ENCODE measurements at regions not wholly inside any gene's neighbourhood (a gene's known extent, or its start where the extent isn't known, plus 50 kb on each side); places are given as distances from the start of the nearest gene placed in this dataset.

- H2AFZ ChIP-seq (ENCODE audit: low read length) = no peak overlapping the region
- CTCF ChIA-PET (ENCODE audit: low intra/inter-chr PET ratio, low total read pairs) = no interaction called here
- BruUV-seq (replicated peaks) = no TSS peak
- H3K36me3 ChIP-seq (replicated peaks in 1 of 2; ENCODE audit: control insufficient read depth in 1 of 2, insufficient read depth in 2 of 2, low read length in 2 of 2) = no peaks in the 10 kb centered on the region
- no peaks in the 10 kb centered on the region for H3K79me2 ChIP-seq (ENCODE audit: insufficient read depth, low read length)
- 0% methylated on average over 3 of the region's 3 CpGs for WGBS (ENCODE audit: low lambda C conversion rate)
- intact Hi-C loops (cut with micrococcal nuclease; ENCODE audit: unreplicated experiment) = loop anchor here (10.0 kb wide), 1 partner anchor 166 kb away; no protein-coding TSS in a partner anchor
- ATAC-seq (no peak), DNase-seq (ENCODE audit: low spot score) (no peak), FAIRE-seq (no peak)
- H3K27me3 ChIP-seq (ENCODE audit: control insufficient read depth in 1 of 2, insufficient read depth in 2 of 2, low read length in 2 of 2) = peaks cover 0 to 1% of the 10 kb centered on the region in 2 experiments; a peak in 1 of 5 replicates
- POLR2A ChIA-PET = no interaction called here
- no peak for TF ChIP-seq ZNF335 (CRISPR knock-in tag; IDR thresholded peaks at IDR 0.05)
- in situ Hi-C loops (cut with HindIII; ENCODE audit: extremely low pct_ligation_motif_present, low pct_unique_long_range_greater_than_20kb) = no loop called here
- H3K27ac ChIP-seq (ENCODE audit: extremely low read length, insufficient read depth, low read length) = no peak overlapping the region
- no peak overlapping the region for H3K4me2 ChIP-seq (ENCODE audit: low read depth, low read length)
- H3K9ac ChIP-seq (ENCODE audit: insufficient read depth, low read depth, low read length) = no peak overlapping the region
- no peaks in the 10 kb centered on the region for H3K9me3 ChIP-seq (ENCODE audit: low read length)
- H3K4me3 ChIP-seq (replicated peaks in 1 of 3; ENCODE audit: insufficient read depth in 1 of 3, low read depth in 2 of 3, low read length in 3 of 3) = no peak overlapping the region
- H3K4me1 ChIP-seq (ENCODE audit: insufficient read depth, low read length) = no peaks in the 10 kb centered on the region
- H4K20me1 ChIP-seq (ENCODE audit: insufficient read depth, low read length) = no peaks in the 10 kb centered on the region
Observed at GRCh38 chr4:187188741-187189140, 465.1 kb upstream of the FAT1 start.

- DNase-seq (ENCODE audit: low spot score) = no peak
- H3K79me2 ChIP-seq (ENCODE audit: insufficient read depth, low read length) = no peaks in the 10 kb centered on the region
- no TSS peak for BruUV-seq (replicated peaks)
- no peaks in the 10 kb centered on the region for H3K4me1 ChIP-seq (ENCODE audit: insufficient read depth, low read length)
- peaks cover 1 to 6% of the 10 kb centered on the region in 2 experiments; a peak in 2 of 5 replicates for H3K27me3 ChIP-seq (ENCODE audit: control insufficient read depth in 1 of 2, insufficient read depth in 2 of 2, low read length in 2 of 2)
- ChIA-PET CTCF (ENCODE audit: low intra/inter-chr PET ratio, low total read pairs) (no interaction called here), POLR2A (no interaction called here)
- no peak for ATAC-seq
- WGBS (ENCODE audit: low lambda C conversion rate) = 0% methylated on average over 1 of the region's 1 CpG
- H3K27ac ChIP-seq (ENCODE audit: extremely low read length, insufficient read depth, low read length) = no peak overlapping the region
- H2AFZ ChIP-seq (ENCODE audit: low read length) = no peak overlapping the region
- no peak overlapping the region for H3K4me3 ChIP-seq (replicated peaks in 1 of 3; ENCODE audit: insufficient read depth in 1 of 3, low read depth in 2 of 3, low read length in 3 of 3)
- H3K9ac ChIP-seq (ENCODE audit: insufficient read depth, low read depth, low read length) = no peak overlapping the region
- intact Hi-C loops (cut with micrococcal nuclease; ENCODE audit: unreplicated experiment) = no loop called here
- no peak for TF ChIP-seq AFF4 (CRISPR knock-in tag; IDR thresholded peaks at IDR 0.05)
- TF ChIP-seq ZNF282 (IDR thresholded peaks at IDR 0.05; ENCODE audit: partially characterized antibody) = no peak
- no peak for TF ChIP-seq FLYWCH1 (CRISPR knock-in tag; IDR thresholded peaks at IDR 0.05)
- no peak for TF ChIP-seq ZC3H4 (CRISPR knock-in tag; IDR thresholded peaks at IDR 0.05; ENCODE audit: borderline replicate concordance)
- no peak for TF ChIP-seq YEATS4 (CRISPR knock-in tag; IDR thresholded peaks at IDR 0.05; ENCODE audit: borderline replicate concordance)
- H4K20me1 ChIP-seq (ENCODE audit: insufficient read depth, low read length) = no peaks in the 10 kb centered on the region
- H3K4me2 ChIP-seq (ENCODE audit: low read depth, low read length) = no peak overlapping the region
- no peaks in the 10 kb centered on the region for H3K36me3 ChIP-seq (replicated peaks in 1 of 2; ENCODE audit: control insufficient read depth in 1 of 2, insufficient read depth in 2 of 2, low read length in 2 of 2)
- in situ Hi-C loops (cut with HindIII; ENCODE audit: extremely low pct_ligation_motif_present, low pct_unique_long_range_greater_than_20kb) = no loop called here
- H3K9me3 ChIP-seq (ENCODE audit: low read length) = no peaks in the 10 kb centered on the region
- no peak for FAIRE-seq
Observed at GRCh38 chr4:187190390-187190789, 466.7 kb upstream of the FAT1 start.
